CD4-positive, alpha-beta memory T cell (primary cell): ENCODE measurements at regions not wholly inside any gene's neighbourhood (a gene's known extent, or its start where the extent isn't known, plus 50 kb on each side); places are given as distances from the start of the nearest gene placed in this dataset.

ENCODE experiments used
- CTCF ChIA-PET: fragments of 350-600 bp; sonication (Branson Sonifier 250); formaldehyde crosslinking; loops from one replicate; lab custom pipeline; 2021; ENCODE audit warnings: inconsistent platforms; ENCODE audit not compliant: partially characterized antibody; lab: Charles Lee
- POLR2A ChIA-PET: fragments of 350-600 bp; sonication (Branson Sonifier 250); formaldehyde crosslinking; loops from one replicate; lab custom pipeline; 2021; ENCODE audit not compliant: partially characterized antibody; lab: Charles Lee
- DNase-seq, 5 donors: peaks; one replicate each; pipeline versions ENCODE4 v3.0.0 to v3.0.0-alpha.2; 2020 to 2022; ENCODE audit warnings: mixed read lengths in 1 of 5
- H3K27ac ChIP-seq: one replicate; pipeline ENCODE4 v1.7.0; 2013; ENCODE audit warnings: low read depth, low read length
- H3K27me3 ChIP-seq: 2 replicates; pipeline ENCODE4 v1.7.0; 2013; ENCODE audit warnings: mild to moderate bottlenecking, low read length, moderate library complexity; ENCODE audit not compliant: insufficient read depth
- H3K36me3 ChIP-seq: 2 replicates; pipeline ENCODE4 v1.7.0; 2013; ENCODE audit warnings: mild to moderate bottlenecking, low read length, moderate library complexity; ENCODE audit not compliant: insufficient read depth
- H3K4me1 ChIP-seq: 2 replicates; pipeline ENCODE4 v1.7.0; 2013; ENCODE audit warnings: mild to moderate bottlenecking, low read length, moderate library complexity; ENCODE audit not compliant: insufficient read depth
- H3K4me3 ChIP-seq, 2 donors: one replicate each; pipeline ENCODE4 v1.7.0; 2013; ENCODE audit warnings: low read length in 2 of 2, mild to moderate bottlenecking in 1 of 2
- H3K9me3 ChIP-seq, 2 donors: one replicate each; pipeline ENCODE4 v1.7.0; 2013; ENCODE audit warnings: low read length in 2 of 2, control low read depth in 1 of 2; ENCODE audit not compliant: control insufficient read depth in 1 of 2
- H3K27ac Mint-ChIP-seq, 7 donors: one replicate each; pipeline ENCODE4 v1.8.0; 2020 to 2021; ENCODE audit warnings: mixed read lengths in 7 of 7, mild to moderate bottlenecking in 6 of 7, inconsistent platforms in 3 of 7, moderate library complexity in 3 of 7
- H3K27me3 Mint-ChIP-seq, 2 donors: one replicate each; pipeline ENCODE4 v1.8.0; 2020 to 2021; ENCODE audit warnings: mixed read lengths in 2 of 2
- H3K36me3 Mint-ChIP-seq, 2 donors: one replicate each; pipeline ENCODE4 v1.8.0; 2020 to 2021; ENCODE audit warnings: mixed read lengths in 2 of 2, inconsistent platforms in 1 of 2, mild to moderate bottlenecking in 1 of 2
- H3K4me1 Mint-ChIP-seq, 4 donors: one replicate each; pipeline ENCODE4 v1.8.0; 2020 to 2021; ENCODE audit warnings: mixed read lengths in 4 of 4, mild to moderate bottlenecking in 1 of 4
- H3K4me3 Mint-ChIP-seq, 8 donors: one replicate each; pipeline ENCODE4 v1.8.0; 2020 to 2021; ENCODE audit warnings: mixed read lengths in 8 of 8, mild to moderate bottlenecking in 7 of 8, moderate library complexity in 6 of 8, inconsistent platforms in 3 of 8
- H3K9me3 Mint-ChIP-seq, 8 donors: one replicate each; pipeline ENCODE4 v1.8.0; 2020 to 2021; ENCODE audit warnings: mixed read lengths in 8 of 8, mild to moderate bottlenecking in 5 of 8, inconsistent platforms in 3 of 8, moderate library complexity in 1 of 8
- intact Hi-C: fragments of 100-400 bp; cut with micrococcal nuclease; formaldehyde crosslinking; loops from one replicate; pipeline ENCODE4 v1.15.1; 2023

- intact Hi-C loops, result no loop called here
- H3K36me3 ChIP-seq, result no peaks in the 10 kb centered on the region
- ChIA-PET POLR2A (no interaction called here), CTCF (no interaction called here)
- no peak overlapping the region for H3K27ac ChIP-seq
- peaks cover 0 to 10% (median 3%) of the 10 kb centered on the region in 8 donors for H3K9me3 Mint-ChIP-seq
- H3K4me3 Mint-ChIP-seq, result no peak overlapping the region
- no peaks in the 10 kb centered on the region for H3K4me1 Mint-ChIP-seq
- no peaks in the 10 kb centered on the region for H3K4me1 ChIP-seq
- no peaks in the 10 kb centered on the region for H3K27me3 Mint-ChIP-seq
- DNase-seq, result no peak
- H3K4me3 ChIP-seq, result no peak overlapping the region
- no peaks in the 10 kb centered on the region for H3K9me3 ChIP-seq
- no peaks in the 10 kb centered on the region for H3K27me3 ChIP-seq
- no peak overlapping the region for H3K27ac Mint-ChIP-seq
- no peaks in the 10 kb centered on the region for H3K36me3 Mint-ChIP-seq
Observed at GRCh38 chr6:23354004-23354403, 772.0 kb upstream of the NRSN1 start.

GRCh38 chr6:23357185-23357766 is 768.7 kb upstream of the NRSN1 start:
- no peak overlapping the region for H3K4me3 ChIP-seq
- no peaks in the 10 kb centered on the region for H3K27me3 ChIP-seq
- no peak for DNase-seq
- H3K4me1 ChIP-seq, result no peaks in the 10 kb centered on the region
- CTCF ChIA-PET, result no interaction called here
- no peaks in the 10 kb centered on the region for H3K36me3 ChIP-seq
- Mint-ChIP-seq H3K4me3 (no peak overlapping the region), H3K27me3 (no peaks in the 10 kb centered on the region), H3K4me1 (no peaks in the 10 kb centered on the region), H3K9me3 (peaks cover 0 to 11% (median 8%) of the 10 kb centered on the region in 8 donors), H3K36me3 (no peaks in the 10 kb centered on the region), H3K27ac (no peak overlapping the region)
- no peaks in the 10 kb centered on the region for H3K9me3 ChIP-seq
- POLR2A ChIA-PET, result no interaction called here
- intact Hi-C loops, result no loop called here
- H3K27ac ChIP-seq, result no peak overlapping the region

DNA sequence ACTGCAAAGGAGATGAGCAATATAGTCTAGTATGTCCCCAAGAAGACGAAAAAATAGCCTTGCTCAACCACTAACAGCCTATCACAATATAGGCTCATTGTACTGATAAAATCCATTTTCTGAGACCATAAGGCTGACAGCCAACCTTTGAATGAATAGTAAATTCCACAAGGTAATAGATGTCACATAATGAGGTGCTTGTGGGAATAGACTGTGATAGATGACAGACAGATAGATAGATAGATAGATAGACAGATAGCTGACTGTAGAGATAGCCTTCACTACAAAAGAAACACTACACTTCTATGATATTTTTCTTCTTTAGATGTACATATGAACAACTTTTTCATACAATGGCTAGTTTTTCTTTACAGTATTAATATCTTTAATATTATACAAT is 760.3 kb upstream of the NRSN1 start:
- POLR2A ChIA-PET, result no interaction called here
- intact Hi-C loops, result no loop called here

DNA sequence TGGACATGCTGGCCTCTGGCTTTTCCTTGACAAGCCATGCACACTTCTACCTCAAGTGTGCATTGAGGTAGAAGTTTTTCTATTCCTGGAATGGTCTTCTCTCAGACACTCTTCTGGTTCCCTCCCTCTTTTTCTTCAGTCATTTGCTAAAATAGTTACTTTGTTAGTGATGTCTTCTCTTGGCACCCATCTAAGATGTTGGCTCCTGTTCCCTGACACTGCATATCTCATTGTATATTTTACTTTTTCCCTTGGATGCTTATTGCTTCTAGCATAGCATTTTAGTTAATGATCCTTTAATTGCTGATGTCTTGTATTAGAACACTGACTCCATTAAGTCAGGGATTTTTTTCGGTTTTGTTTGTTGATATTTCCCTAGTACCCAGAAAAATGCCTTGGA is 758.7 kb upstream of the NRSN1 start:
- Mint-ChIP-seq H3K27me3 (no peaks in the 10 kb centered on the region), H3K27ac (no peak overlapping the region), H3K4me3 (no peak overlapping the region), H3K9me3 (peaks cover 0 to 14% (median 5%) of the 10 kb centered on the region in 8 donors), H3K4me1 (no peaks in the 10 kb centered on the region), H3K36me3 (no peaks in the 10 kb centered on the region)
- H3K9me3 ChIP-seq, result no peaks in the 10 kb centered on the region
- intact Hi-C loops, result no loop called here
- H3K36me3 ChIP-seq, result no peaks in the 10 kb centered on the region
- ChIA-PET CTCF (no interaction called here), POLR2A (no interaction called here)
- H3K4me1 ChIP-seq, result no peaks in the 10 kb centered on the region
- no peak overlapping the region for H3K27ac ChIP-seq
- no peak overlapping the region for H3K4me3 ChIP-seq
- no peaks in the 10 kb centered on the region for H3K27me3 ChIP-seq
- DNase-seq, result no peak

More for the DNA sequence above, 760.3 kb upstream of the NRSN1 start:
- H3K4me3 ChIP-seq, result no peak overlapping the region
- no peak overlapping the region for H3K4me3 Mint-ChIP-seq
- no peaks in the 10 kb centered on the region for H3K27me3 Mint-ChIP-seq
- no peaks in the 10 kb centered on the region for H3K4me1 Mint-ChIP-seq
- no peaks in the 10 kb centered on the region for H3K27me3 ChIP-seq
- H3K4me1 ChIP-seq, result no peaks in the 10 kb centered on the region
- H3K27ac Mint-ChIP-seq, result no peak overlapping the region
- peaks cover 0 to 17% (median 4%) of the 10 kb centered on the region in 8 donors for H3K9me3 Mint-ChIP-seq
- H3K27ac ChIP-seq, result no peak overlapping the region
- H3K9me3 ChIP-seq, result no peaks in the 10 kb centered on the region
- DNase-seq, result no peak
- no peaks in the 10 kb centered on the region for H3K36me3 Mint-ChIP-seq
- CTCF ChIA-PET, result no interaction called here
- no peaks in the 10 kb centered on the region for H3K36me3 ChIP-seq

- Histone ChIP-seq H3K4me1 (no peaks in the 10 kb centered on the region), H3K27ac (no peak overlapping the region), H3K9me3 (no peaks in the 10 kb centered on the region), H3K36me3 (no peaks in the 10 kb centered on the region), H3K27me3 (no peaks in the 10 kb centered on the region), H3K4me3 (no peak overlapping the region)
- CTCF ChIA-PET, result no interaction called here
- no peaks in the 10 kb centered on the region for H3K36me3 Mint-ChIP-seq
- no peak overlapping the region for H3K27ac Mint-ChIP-seq
- no peak overlapping the region for H3K4me3 Mint-ChIP-seq
- intact Hi-C loops, result no loop called here
- DNase-seq, result no peak
- POLR2A ChIA-PET, result no interaction called here
- H3K27me3 Mint-ChIP-seq, result no peaks in the 10 kb centered on the region
- peaks cover 0 to 11% (median 4%) of the 10 kb centered on the region in 8 donors for H3K9me3 Mint-ChIP-seq
- no peaks in the 10 kb centered on the region for H3K4me1 Mint-ChIP-seq
Observed at GRCh38 chr6:23368557-23368956, 757.5 kb upstream of the NRSN1 start.

DNA sequence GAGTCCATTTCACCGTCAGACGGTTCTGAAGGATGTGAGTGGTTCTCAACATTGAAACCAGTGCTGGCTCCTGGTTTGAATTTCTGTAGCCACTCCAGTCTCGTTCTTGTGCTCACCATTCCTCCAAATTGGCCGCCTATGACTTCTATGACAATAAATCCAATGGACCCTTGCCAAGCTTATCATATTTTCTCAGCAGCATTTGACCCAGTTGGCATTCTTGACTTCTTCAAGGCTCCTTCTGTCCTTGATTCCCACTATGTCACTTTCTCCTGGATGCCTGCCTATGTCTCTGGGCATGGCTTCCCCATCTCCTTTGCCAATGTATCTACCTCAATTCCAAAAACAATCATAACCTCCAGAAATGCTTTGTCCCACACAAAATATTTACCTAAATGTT is 756.0 kb upstream of the NRSN1 start:
- CTCF ChIA-PET, result no interaction called here

GRCh38 chr6:23371132-23371915 is 754.7 kb upstream of the NRSN1 start:
- no peak overlapping the region for H3K4me3 ChIP-seq
- ChIA-PET POLR2A (no interaction called here), CTCF (no interaction called here)
- H3K27me3 ChIP-seq, result no peaks in the 10 kb centered on the region
- Mint-ChIP-seq H3K4me3 (no peak overlapping the region), H3K27ac (no peak overlapping the region), H3K36me3 (no peaks in the 10 kb centered on the region), H3K27me3 (no peaks in the 10 kb centered on the region), H3K4me1 (no peaks in the 10 kb centered on the region), H3K9me3 (peaks cover 0 to 11% (median 4%) of the 10 kb centered on the region in 8 donors)
- no peaks in the 10 kb centered on the region for H3K36me3 ChIP-seq
- H3K27ac ChIP-seq, result no peak overlapping the region
- H3K4me1 ChIP-seq, result no peaks in the 10 kb centered on the region
- H3K9me3 ChIP-seq, result no peaks in the 10 kb centered on the region
- intact Hi-C loops, result no loop called here
- DNase-seq, result no peak

More for the DNA sequence above, 756.0 kb upstream of the NRSN1 start:
- Mint-ChIP-seq H3K36me3 (no peaks in the 10 kb centered on the region), H3K27ac (no peak overlapping the region), H3K4me1 (no peaks in the 10 kb centered on the region), H3K4me3 (peak overlapping the region in 1 of 8 donors; percentile 66), H3K27me3 (no peaks in the 10 kb centered on the region), H3K9me3 (peaks cover 0 to 10% (median 4%) of the 10 kb centered on the region in 8 donors)
- H3K4me1 ChIP-seq, result no peaks in the 10 kb centered on the region
- no peaks in the 10 kb centered on the region for H3K36me3 ChIP-seq
- no peak overlapping the region for H3K4me3 ChIP-seq
- no peak overlapping the region for H3K27ac ChIP-seq
- intact Hi-C loops, result no loop called here
- POLR2A ChIA-PET, result no interaction called here
- H3K9me3 ChIP-seq, result no peaks in the 10 kb centered on the region
- DNase-seq, result no peak
- no peaks in the 10 kb centered on the region for H3K27me3 ChIP-seq
